ENCODE measurements at regions not wholly inside any gene's neighbourhood (a gene's known extent, or its start where the extent isn't known, plus 50 kb on each side); places are given as distances from the start of the nearest gene placed in this dataset.

DNA sequence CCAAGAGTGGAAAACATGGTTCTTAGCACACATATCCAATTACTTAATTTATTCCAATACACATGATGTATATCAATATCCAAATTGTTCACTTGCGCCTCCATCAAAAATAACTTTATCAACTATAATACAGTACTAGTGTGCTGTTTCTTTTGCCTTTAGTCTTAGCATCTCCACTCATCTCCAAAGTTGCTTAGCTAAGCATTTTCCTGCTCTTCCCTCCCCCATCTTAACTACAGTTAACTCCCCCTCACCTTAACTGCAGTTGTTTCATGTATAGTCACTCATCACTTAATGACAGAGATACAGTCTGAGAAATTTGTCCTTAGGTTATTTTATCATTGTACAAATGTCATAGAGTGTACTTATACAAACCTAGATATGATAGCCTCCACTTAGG lies 705.2 kb upstream of the LINC00305 start:
- TF ChIP-seq, protein P1, sequence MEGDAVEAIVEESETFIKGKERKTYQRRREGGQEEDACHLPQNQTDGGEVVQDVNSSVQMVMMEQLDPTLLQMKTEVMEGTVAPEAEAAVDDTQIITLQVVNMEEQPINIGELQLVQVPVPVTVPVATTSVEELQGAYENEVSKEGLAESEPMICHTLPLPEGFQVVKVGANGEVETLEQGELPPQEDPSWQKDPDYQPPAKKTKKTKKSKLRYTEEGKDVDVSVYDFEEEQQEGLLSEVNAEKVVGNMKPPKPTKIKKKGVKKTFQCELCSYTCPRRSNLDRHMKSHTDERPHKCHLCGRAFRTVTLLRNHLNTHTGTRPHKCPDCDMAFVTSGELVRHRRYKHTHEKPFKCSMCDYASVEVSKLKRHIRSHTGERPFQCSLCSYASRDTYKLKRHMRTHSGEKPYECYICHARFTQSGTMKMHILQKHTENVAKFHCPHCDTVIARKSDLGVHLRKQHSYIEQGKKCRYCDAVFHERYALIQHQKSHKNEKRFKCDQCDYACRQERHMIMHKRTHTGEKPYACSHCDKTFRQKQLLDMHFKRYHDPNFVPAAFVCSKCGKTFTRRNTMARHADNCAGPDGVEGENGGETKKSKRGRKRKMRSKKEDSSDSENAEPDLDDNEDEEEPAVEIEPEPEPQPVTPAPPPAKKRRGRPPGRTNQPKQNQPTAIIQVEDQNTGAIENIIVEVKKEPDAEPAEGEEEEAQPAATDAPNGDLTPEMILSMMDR (IDR thresholded peaks at IDR 0.05; ENCODE audit: low read depth, low read length): no peak
- TF ChIP-seq, protein P2, sequence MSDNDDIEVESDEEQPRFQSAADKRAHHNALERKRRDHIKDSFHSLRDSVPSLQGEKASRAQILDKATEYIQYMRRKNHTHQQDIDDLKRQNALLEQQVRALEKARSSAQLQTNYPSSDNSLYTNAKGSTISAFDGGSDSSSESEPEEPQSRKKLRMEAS (IDR thresholded peaks at IDR 0.05; ENCODE audit: low read depth, low read length): no peak
- no peak for TF ChIP-seq POLR2A (IDR thresholded peaks at IDR 0.05; ENCODE audit: extremely low read depth, insufficient read length)
- TF ChIP-seq MYC (IDR thresholded peaks at IDR 0.05; ENCODE audit: low read depth, low read length): no peak
